NCI-H2227 treated with DMSO at 0.1 percent for 48 hours (cell line): ENCODE measurements at regions not wholly inside any gene's neighbourhood (a gene's known extent, or its start where the extent isn't known, plus 50 kb on each side); places are given as distances from the start of the nearest gene placed in this dataset.
A peak's percentile ranks its signal among the peaks of the same experiment; 100 is the strongest.
"Not testable (repeated sequence)": the region's sequence is repeated elsewhere in the genome, so short reads cannot be mapped to it uniquely, and the experiment has no call there.

Source experiments
- DNase-seq: peaks from one replicate; lab custom pipeline; 2025; lab: John Stamatoyannopoulos, UW

- DNase-seq, result no peak
These were observed 210.8 kb upstream of the PLD5 start for GRCh38 chr1:242735323-242735722.

- no peak for DNase-seq
These were observed 206.9 kb upstream of the PLD5 start for GRCh38 chr1:242731446-242731845.

GRCh38 chr1:242728696-242729095, 204.2 kb upstream of the PLD5 start:
- DNase-seq, result no peak

GRCh38 chr1:242723044-242723716, 198.7 kb upstream of the PLD5 start:
- peak; percentile 14 for DNase-seq

GRCh38 chr1:242718967-242719366, 194.5 kb upstream of the PLD5 start:
- DNase-seq, result no peak

GRCh38 chr1:242712248-242712647, 187.8 kb upstream of the PLD5 start:
- no peak for DNase-seq

GRCh38 chr1:242710847-242711246, 186.3 kb upstream of the PLD5 start:
- DNase-seq, result no peak

GRCh38 chr1:242710286-242710685, 185.8 kb upstream of the PLD5 start:
- DNase-seq, result no peak

- DNase-seq, result no peak
These were observed 179.0 kb upstream of the PLD5 start for GRCh38 chr1:242703467-242703866.

GRCh38 chr1:242692988-242693387, 168.5 kb upstream of the PLD5 start:
- no peak for DNase-seq

GRCh38 chr1:242691610-242691945, 167.1 kb upstream of the PLD5 start:
- DNase-seq, result no peak

GRCh38 chr1:242690849-242691609, 166.5 kb upstream of the PLD5 start:
- DNase-seq, result no peak

- DNase-seq, result no peak
These were observed 164.9 kb upstream of the PLD5 start for GRCh38 chr1:242689378-242689777.

GRCh38 chr1:242674951-242675645, 150.6 kb upstream of the PLD5 start:
- no peak for DNase-seq

GRCh38 chr1:242673652-242674051, 149.2 kb upstream of the PLD5 start:
- no peak for DNase-seq

- DNase-seq, result not testable (repeated sequence)
These were observed 148.7 kb upstream of the PLD5 start for GRCh38 chr1:242673165-242673564.

- DNase-seq, result no peak
These were observed 145.5 kb upstream of the PLD5 start for GRCh38 chr1:242670019-242670418.

- DNase-seq, result no peak
These were observed 138.4 kb upstream of the PLD5 start for GRCh38 chr1:242662886-242663285.

GRCh38 chr1:242653772-242654171, 129.3 kb upstream of the PLD5 start:
- DNase-seq, result not testable (repeated sequence)

- DNase-seq, result no peak
These were observed 127.3 kb upstream of the PLD5 start for GRCh38 chr1:242651817-242652216.

GRCh38 chr1:242641461-242641860, 117.0 kb upstream of the PLD5 start:
- DNase-seq, result no peak

GRCh38 chr1:242639104-242639503, 114.6 kb upstream of the PLD5 start:
- no peak for DNase-seq

GRCh38 chr1:242634732-242635131, 110.2 kb upstream of the PLD5 start:
- no peak for DNase-seq
